Pancreas (tissue), 10 donors: ENCODE measurements at regions not wholly inside any gene's neighbourhood (a gene's known extent, or its start where the extent isn't known, plus 50 kb on each side); places are given as distances from the start of the nearest gene placed in this dataset.
"Not testable (repeated sequence)": the region's sequence is repeated elsewhere in the genome, so short reads cannot be mapped to it uniquely, and the experiment has no call there.

Experiments
- ATAC-seq, 4 donors: fragments of 200-7000 bp; cut with Tn5 transposase; one replicate each; pipeline versions ENCODE4 v1.8.0 to v1.9.1; 2020; ENCODE audit warnings: mild to moderate bottlenecking in 4 of 4, moderate library complexity in 4 of 4
- DNase-seq, 6 donors: peaks; one replicate each; pipeline ENCODE4 v3.0.0-alpha.2; 2020
- FAIRE-seq: peaks from 2 replicates; lab custom pipeline; 2012; peaks lifted over from hg19 to GRCh38; lab: Jason Lieb, UNC
- H3K27ac ChIP-seq, 4 donors: fragments of 200-600 bp; sonication (generic); 1 replicate in 3 of 4; 2 replicates in 1 of 4; pipeline versions ENCODE4 v1.5.0 to v1.8.0; 2020
- H3K27me3 ChIP-seq, 4 donors: fragments of 200-600 bp; one replicate each; pipeline ENCODE4 v1.8.0; 2021
- H3K36me3 ChIP-seq, 3 donors: fragments of 200-600 bp; sonication (generic) in 1 of 3; one replicate each; pipeline versions ENCODE4 v1.5.0 to v1.8.0; 2020 to 2021
- H3K4me1 ChIP-seq, 3 donors: fragments of 200-600 bp; one replicate each; pipeline ENCODE4 v1.8.0; 2021
- H3K4me3 ChIP-seq, 4 donors: fragments of 200-600 bp; sonication (generic) in 2 of 4; one replicate each; pipeline versions ENCODE4 v1.5.0 to v1.8.0; 2020 to 2021
- H3K9me3 ChIP-seq, 4 donors: fragments of 200-600 bp; one replicate each; pipeline ENCODE4 v1.8.0; 2021
- WGBS, 2 donors: extraction: QIAGEN DNeasy Blood & Tissue Kit; methylation state at CpG; one replicate each; pipeline ENCODE4 v1.1.7; 2013; 5-methylcytosine and 5-hydroxymethylcytosine counted together
- intact Hi-C, 3 donors: fragments of 100-400 bp; cut with DNase I; formaldehyde crosslinking; loops; one replicate each; pipeline versions ENCODE4 v1.11.1 to v1.14.2; 2022
- TF ChIP-seq, protein P1 (sequence below), 4 donors: fragments of 200-600 bp; sonication (generic) in 3 of 4; IDR thresholded peaks; one replicate each; pipeline versions ENCODE4 v1.5.0 to v1.8.0; 2021; ENCODE audit warnings: antibody characterized with exemption in 4 of 4
- donor health status: healthy with polysubstance abuse.
- donor health status: DM: no; HTN: no; CAD: no; lungs with moderate emphysema.
- donor health status: DM: no; HTN: no; CAD: no.
- donor health status: control.
- donor health status: control.
- donor health status: Bipolar disorder and iron deficiency.
- donor health status: DM: yes; HTN: yes; CAD: no.
- donor health status: DM: no; HTN: no; CAD: no.
- donor health status: DM: no; HTN: no; CAD: no.
- donor health status: DM: yes; HTN: yes; CAD: no.

DNA sequence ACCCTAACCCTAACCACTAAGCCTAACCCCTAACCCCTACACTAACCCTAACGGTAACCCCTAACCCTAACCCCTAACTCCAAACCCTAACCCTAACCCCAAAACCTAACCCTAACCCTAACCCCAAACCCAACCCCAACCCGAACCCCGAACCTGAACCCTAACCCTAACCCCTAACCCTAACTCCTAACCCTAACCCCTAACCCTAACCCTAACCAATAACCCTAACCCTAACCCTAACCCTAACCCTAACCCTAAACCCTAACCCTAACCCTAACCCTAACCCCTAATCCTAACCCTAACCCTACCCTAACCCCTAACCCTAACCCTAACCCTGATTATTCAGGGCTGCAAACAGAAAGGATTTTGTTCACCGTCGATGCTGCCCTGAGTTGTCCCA lies 144.6 kb upstream of the DUSP22 start:
- H3K36me3 ChIP-seq, H3K9me3 ChIP-seq, FAIRE-seq, ATAC-seq, intact Hi-C loops, H3K4me3 ChIP-seq, H3K27ac ChIP-seq, DNase-seq, H3K4me1 ChIP-seq, H3K27me3 ChIP-seq: not testable (repeated sequence)
- WGBS, 2 donors = 96 to 99% methylated on average over 4 to 5 of the region's 5 CpGs

DNA sequence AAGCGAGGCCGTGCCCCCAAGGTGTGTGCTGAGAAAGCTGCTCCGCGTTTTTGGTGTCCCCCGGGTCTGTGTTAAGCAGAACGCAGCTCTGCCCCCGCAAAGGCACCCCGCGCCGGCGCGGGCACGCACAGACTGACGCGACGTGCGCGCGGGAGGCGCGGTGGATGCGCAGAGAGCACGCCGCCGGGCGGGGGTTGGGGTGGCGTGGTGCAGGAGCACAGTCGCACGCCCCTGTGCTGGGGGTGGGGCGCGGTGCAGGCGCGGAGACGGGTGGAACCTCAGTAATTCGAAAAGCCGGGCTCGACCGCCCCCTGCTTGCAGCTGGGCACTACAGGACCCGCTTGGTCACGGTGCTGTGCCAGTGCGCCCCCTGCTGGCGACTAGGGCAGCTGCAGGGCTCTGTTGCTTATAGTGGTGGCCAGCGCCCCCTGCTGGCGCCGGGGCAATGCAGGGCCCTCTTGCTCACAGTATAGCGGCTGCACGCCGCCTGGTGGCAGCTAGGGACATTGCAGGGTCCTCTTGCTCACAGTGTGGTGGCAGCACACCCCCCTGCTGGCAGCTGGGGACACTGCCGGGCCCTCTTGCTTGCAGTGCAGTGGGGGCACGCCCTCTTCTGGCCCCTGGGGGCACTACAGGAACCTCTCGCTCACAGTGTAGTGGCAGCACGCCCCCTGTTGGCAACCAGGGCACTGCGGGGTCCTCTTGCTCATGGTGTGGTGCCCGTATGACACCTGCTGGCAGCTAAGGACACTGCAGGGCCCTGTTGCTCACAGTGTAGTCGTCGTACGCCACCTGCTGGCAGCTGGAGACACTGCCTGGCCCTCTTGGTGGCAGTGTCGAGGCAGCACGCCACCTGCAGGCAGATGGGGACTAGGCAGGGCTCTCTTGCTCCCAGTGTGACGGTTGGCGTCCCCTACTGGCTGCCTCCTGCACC lies 144.0 kb upstream of the DUSP22 start:
- H3K36me3 ChIP-seq, H3K9me3 ChIP-seq, H3K27ac ChIP-seq, H3K4me3 ChIP-seq, H3K4me1 ChIP-seq, FAIRE-seq, H3K27me3 ChIP-seq, intact Hi-C loops: not testable (repeated sequence)
- TF ChIP-seq, protein P1, sequence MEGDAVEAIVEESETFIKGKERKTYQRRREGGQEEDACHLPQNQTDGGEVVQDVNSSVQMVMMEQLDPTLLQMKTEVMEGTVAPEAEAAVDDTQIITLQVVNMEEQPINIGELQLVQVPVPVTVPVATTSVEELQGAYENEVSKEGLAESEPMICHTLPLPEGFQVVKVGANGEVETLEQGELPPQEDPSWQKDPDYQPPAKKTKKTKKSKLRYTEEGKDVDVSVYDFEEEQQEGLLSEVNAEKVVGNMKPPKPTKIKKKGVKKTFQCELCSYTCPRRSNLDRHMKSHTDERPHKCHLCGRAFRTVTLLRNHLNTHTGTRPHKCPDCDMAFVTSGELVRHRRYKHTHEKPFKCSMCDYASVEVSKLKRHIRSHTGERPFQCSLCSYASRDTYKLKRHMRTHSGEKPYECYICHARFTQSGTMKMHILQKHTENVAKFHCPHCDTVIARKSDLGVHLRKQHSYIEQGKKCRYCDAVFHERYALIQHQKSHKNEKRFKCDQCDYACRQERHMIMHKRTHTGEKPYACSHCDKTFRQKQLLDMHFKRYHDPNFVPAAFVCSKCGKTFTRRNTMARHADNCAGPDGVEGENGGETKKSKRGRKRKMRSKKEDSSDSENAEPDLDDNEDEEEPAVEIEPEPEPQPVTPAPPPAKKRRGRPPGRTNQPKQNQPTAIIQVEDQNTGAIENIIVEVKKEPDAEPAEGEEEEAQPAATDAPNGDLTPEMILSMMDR (IDR thresholded peaks at IDR 0.05) = peak in 3 of 4 donors; percentile 17 to 52 (median 18)
- WGBS, 2 donors = 84 to 89% methylated on average over 58 to 61 of the region's 61 CpGs
- peak; percentile 31 to 53 (median 49) for ATAC-seq
- peak in 5 of 6 donors; percentile 14 to 68 (median 57) for DNase-seq

DNA sequence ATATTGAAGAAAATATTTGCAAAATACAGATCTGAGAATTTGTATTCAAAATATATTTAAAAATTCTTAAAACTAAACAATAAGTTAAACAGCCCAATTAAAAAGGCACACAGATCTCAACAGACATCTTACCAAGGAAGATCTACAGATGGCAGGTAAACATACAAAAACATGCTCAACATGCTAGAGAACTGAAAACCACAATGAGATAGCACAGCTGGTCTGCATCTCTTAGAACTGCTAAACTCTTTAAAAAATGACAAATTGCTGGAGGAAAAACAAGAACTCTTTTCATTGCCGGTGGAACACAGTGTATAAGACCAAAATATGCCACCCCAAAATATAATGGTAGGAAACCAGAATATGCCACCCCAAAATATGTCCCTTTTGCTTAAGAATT lies 142.1 kb upstream of the DUSP22 start:
- H3K27ac ChIP-seq, H3K4me1 ChIP-seq, H3K4me3 ChIP-seq, FAIRE-seq, H3K27me3 ChIP-seq, intact Hi-C loops, H3K9me3 ChIP-seq, DNase-seq, ATAC-seq, H3K36me3 ChIP-seq: not testable (repeated sequence)
- WGBS, 2 donors = 60 to 64% methylated on average over 1 of the region's 1 CpG

DNA sequence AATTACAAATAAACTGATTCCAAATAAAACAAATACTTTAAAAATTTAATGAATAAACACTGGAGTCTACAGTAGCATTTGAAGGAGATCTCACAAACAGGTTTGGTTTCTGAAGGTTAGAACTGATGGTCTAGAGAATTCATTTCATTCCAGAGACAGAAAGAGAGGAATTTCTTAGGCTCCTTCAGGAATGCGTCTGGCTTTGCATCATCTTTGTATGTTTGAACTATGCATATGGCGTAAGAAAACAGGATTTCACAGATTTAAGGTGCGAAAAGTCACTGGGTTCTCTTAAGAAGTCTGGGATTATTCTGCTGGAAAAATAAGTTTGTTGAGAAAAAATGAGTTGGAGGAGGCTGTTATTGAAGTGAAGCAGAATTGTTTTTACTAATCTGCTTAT lies 139.9 kb upstream of the DUSP22 start:
- H3K27me3 ChIP-seq, H3K4me1 ChIP-seq, DNase-seq, intact Hi-C loops, H3K36me3 ChIP-seq, FAIRE-seq, ATAC-seq, H3K27ac ChIP-seq, H3K9me3 ChIP-seq, H3K4me3 ChIP-seq: not testable (repeated sequence)
- WGBS, 2 donors = 57 to 68% methylated on average over 3 of the region's 3 CpGs

GRCh38 chr6:153026-153425 lies 139.3 kb upstream of the DUSP22 start:
- FAIRE-seq, ATAC-seq, H3K27ac ChIP-seq: not testable (repeated sequence)

DNA sequence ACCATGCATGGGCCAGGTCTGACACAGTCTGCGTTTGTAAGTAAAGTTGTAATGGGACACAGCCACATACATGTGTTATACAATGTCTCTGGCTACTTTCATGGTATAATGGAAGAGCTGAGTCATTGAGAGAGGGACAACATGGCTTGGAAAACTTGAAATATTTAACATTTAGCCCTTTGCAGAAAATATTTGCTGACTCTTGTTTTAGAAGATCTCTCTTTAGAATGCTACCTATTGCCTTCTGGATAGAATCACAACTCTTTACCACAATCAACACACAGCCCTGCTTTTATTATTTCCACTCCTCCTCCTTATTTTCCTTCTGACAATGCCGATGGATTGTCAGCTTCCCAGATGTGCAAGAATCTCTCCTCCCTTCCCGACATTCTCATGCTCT lies 138.4 kb upstream of the DUSP22 start:
- H3K27ac ChIP-seq, H3K27me3 ChIP-seq, H3K4me3 ChIP-seq, H3K36me3 ChIP-seq, H3K9me3 ChIP-seq, intact Hi-C loops, FAIRE-seq, H3K4me1 ChIP-seq, ATAC-seq, DNase-seq: not testable (repeated sequence)
- 54 to 71% methylated on average over 3 of the region's 3 CpGs for WGBS, 2 donors

More at GRCh38 chr6:153026-153425, 139.3 kb upstream of the DUSP22 start:
- DNase-seq, H3K9me3 ChIP-seq, H3K36me3 ChIP-seq, H3K27me3 ChIP-seq, H3K4me1 ChIP-seq, intact Hi-C loops, H3K4me3 ChIP-seq: not testable (repeated sequence)
- 3 to 5% methylated on average over 2 of the region's 2 CpGs for WGBS, 2 donors

DNA sequence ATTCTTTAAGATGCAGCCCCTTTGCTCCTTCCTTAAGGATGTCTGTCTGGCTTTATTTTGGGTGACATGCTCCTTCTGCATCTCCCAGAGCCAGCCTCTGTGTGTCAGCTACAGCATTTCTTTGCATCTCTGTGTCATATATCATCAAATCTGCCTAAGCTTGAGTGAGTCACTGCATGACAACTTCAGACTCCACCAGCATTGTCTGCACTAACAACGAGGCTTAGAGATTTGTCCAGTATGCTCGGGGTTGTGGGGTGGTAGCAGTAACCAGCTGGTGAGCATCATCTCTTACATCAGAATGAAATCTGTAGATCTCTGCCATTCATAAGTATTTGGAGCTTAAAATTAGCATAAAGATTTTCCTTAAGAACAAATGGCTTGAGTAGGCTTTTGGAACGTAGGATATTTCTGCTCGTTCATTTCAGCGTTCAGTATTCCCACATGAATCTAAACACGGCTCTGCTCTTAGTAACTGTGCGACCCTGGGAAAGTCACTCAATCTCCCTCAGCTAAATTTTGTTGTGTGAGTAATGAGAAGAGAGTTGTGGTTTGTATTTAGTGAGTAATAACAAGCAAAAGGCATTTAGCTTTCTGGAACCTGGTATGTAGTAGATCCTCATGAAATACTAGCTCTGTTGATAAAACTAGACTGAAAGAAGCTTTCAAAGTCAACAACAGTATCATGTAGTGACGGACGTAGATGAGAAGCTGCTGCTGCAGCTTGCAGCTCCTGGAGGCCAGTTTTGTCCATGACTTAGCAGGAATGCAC lies 137.8 kb upstream of the DUSP22 start:
- ATAC-seq, DNase-seq, H3K27me3 ChIP-seq, H3K4me1 ChIP-seq, intact Hi-C loops, H3K4me3 ChIP-seq, H3K36me3 ChIP-seq, H3K27ac ChIP-seq, FAIRE-seq, H3K9me3 ChIP-seq: not testable (repeated sequence)
- WGBS, 2 donors = 49 to 59% methylated on average over 9 of the region's 9 CpGs
